ENCODE measurements at regions not wholly inside any gene's neighbourhood (a gene's known extent, or its start where the extent isn't known, plus 50 kb on each side); places are given as distances from the start of the nearest gene placed in this dataset.

DNA sequence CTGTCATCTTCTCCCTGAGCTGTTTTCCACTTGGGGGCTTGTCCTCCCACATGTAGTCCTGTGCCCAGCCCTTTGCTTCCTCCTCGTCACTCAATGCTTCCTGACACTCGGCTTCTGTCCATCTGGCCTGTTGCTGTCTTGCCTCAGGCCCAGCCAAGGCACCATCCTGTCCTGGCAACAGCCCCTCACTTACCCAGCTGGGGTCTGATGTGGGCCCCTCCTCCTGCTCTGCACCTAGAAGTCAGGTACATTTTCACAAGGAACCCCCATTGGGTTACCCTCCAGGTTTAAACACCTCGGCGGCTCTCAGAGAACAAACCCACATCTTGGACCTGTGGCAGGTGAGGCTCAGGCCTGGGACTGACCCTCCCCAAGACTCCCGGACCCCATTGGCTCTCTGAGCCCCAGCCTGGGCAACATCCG lies 784.8 kb downstream of the TBC1D22A start:
- no TSS peak for BruUV-seq (replicated peaks)
- Histone ChIP-seq H4K8ac (ENCODE audit: low read depth in 2 of 2, low read length in 2 of 2) (no peak overlapping the region), H3K9me1 (ENCODE audit: insufficient read depth, low read length) (no peaks in the 10 kb centered on the region), H3K14ac (replicated peaks; ENCODE audit: low read depth, low read length) (no peak overlapping the region), H3K23ac (ENCODE audit: low read depth, low read length) (no peak overlapping the region), H3K4me3 (ENCODE audit: insufficient read depth, low read depth, low read length) (no peak overlapping the region), H2BK20ac (ENCODE audit: low read depth, low read length) (no peak overlapping the region), H3K27ac (ENCODE audit: insufficient read depth, low read length) (no peak overlapping the region), H2BK5ac (ENCODE audit: low read depth, low read length, poor library complexity, severe bottlenecking) (no peak overlapping the region), H3K4me1 (ENCODE audit: control insufficient read depth, insufficient read depth, low read length) (no peaks in the 10 kb centered on the region), H2BK120ac (ENCODE audit: low read depth, low read length) (no peak overlapping the region), H3K9me3 (ENCODE audit: control insufficient read depth, insufficient read depth, low read length) (peaks cover 43% of the 10 kb centered on the region), H4K20me1 (ENCODE audit: insufficient read depth, low read length) (no peaks in the 10 kb centered on the region), H2AK5ac (ENCODE audit: low read depth, low read length) (no peak overlapping the region), H2AFZ (replicated peaks; ENCODE audit: low read length, poor library complexity) (no peak overlapping the region), H3K9ac (ENCODE audit: low read depth, low read length) (no peak overlapping the region), H2BK15ac (ENCODE audit: low read depth, low read length) (no peak overlapping the region), H3K79me1 (ENCODE audit: low read depth in 1 of 2, low read length in 2 of 2) (no peaks in the 10 kb centered on the region), H2AK9ac (replicated peaks; ENCODE audit: low read depth, low read length, poor library complexity) (no peak overlapping the region), H3K56ac (ENCODE audit: extremely low read depth, insufficient read depth, low read length) (no peak overlapping the region), H4K5ac (ENCODE audit: low read depth, low read length) (no peak overlapping the region), H3K4ac (ENCODE audit: low read depth, low read length) (no peak overlapping the region), H3K27me3 (ENCODE audit: control insufficient read depth, insufficient read depth, low read length) (no peaks in the 10 kb centered on the region), H3K18ac (ENCODE audit: low read depth, low read length) (no peak overlapping the region), H3K36me3 (ENCODE audit: control insufficient read depth, insufficient read depth, low read length) (no peaks in the 10 kb centered on the region), H4K91ac (ENCODE audit: insufficient read depth, low read depth, low read length) (no peak overlapping the region), H3K4me2 (ENCODE audit: low read depth, low read length) (no peak overlapping the region)
- in situ Hi-C loops (cut with MboI; ENCODE audit: low sequenced_read_pairs) (no loop called here), dilution Hi-C loops (cut with HindIII; ENCODE audit: low sequenced_read_pairs, unreplicated experiment) (no loop called here), intact Hi-C loops (cut with micrococcal nuclease) (no loop called here)
- TF ChIP-seq, protein P1, sequence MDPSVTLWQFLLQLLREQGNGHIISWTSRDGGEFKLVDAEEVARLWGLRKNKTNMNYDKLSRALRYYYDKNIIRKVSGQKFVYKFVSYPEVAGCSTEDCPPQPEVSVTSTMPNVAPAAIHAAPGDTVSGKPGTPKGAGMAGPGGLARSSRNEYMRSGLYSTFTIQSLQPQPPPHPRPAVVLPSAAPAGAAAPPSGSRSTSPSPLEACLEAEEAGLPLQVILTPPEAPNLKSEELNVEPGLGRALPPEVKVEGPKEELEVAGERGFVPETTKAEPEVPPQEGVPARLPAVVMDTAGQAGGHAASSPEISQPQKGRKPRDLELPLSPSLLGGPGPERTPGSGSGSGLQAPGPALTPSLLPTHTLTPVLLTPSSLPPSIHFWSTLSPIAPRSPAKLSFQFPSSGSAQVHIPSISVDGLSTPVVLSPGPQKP (IDR thresholded peaks at IDR 0.05; ENCODE audit: borderline replicate concordance, low read depth, low read length), result no peak
- TF ChIP-seq SMC3 (IDR thresholded peaks at IDR 0.05; ENCODE audit: low read depth, low read length) (no peak), RCOR1 (IDR thresholded peaks at IDR 0.05; ENCODE audit: insufficient replicate concordance, low read length) (no peak)
- no peak for ATAC-seq (ENCODE audit: low read depth)
- DNase-seq, result no peak
- 35% methylated on average over 2 of the region's 6 CpGs; no CpG with 5 or more reads in 1 of the 2 experiments for WGBS, 2 experiments (ENCODE audit: extremely low coverage in 2 of 2, insufficient read length in 1 of 2)
- CTCF ChIA-PET, result no interaction called here
- POLR2A ChIA-PET (ENCODE audit: unreplicated experiment), result no interaction called here

Data from IMR-90 (cell line).